Skeletal muscle tissue (tissue), 3 donors: ENCODE measurements at regions not wholly inside any gene's neighbourhood (a gene's known extent, or its start where the extent isn't known, plus 50 kb on each side); places are given as distances from the start of the nearest gene placed in this dataset.
"Not testable (repeated sequence)": the region's sequence is repeated elsewhere in the genome, so short reads cannot be mapped to it uniquely, and the experiment has no call there.

Source experiments
- H3K27ac ChIP-seq: one replicate; pipeline ENCODE4 v1.7.0; 2013; ENCODE audit warnings: mild to moderate bottlenecking, low read depth, low read length, inconsistent platforms
- H3K27me3 ChIP-seq, 3 donors: one replicate each; pipeline ENCODE4 v1.7.0; 2013; ENCODE audit warnings: low read length in 3 of 3; ENCODE audit not compliant: control insufficient read depth in 3 of 3, insufficient read depth in 3 of 3
- H3K36me3 ChIP-seq, 3 donors: one replicate each; pipeline ENCODE4 v1.7.0; 2013; ENCODE audit warnings: low read length in 3 of 3; ENCODE audit not compliant: control insufficient read depth in 3 of 3, insufficient read depth in 3 of 3
- H3K4me1 ChIP-seq, 3 donors: one replicate each; pipeline ENCODE4 v1.7.0; 2013; ENCODE audit warnings: low read length in 3 of 3, mild to moderate bottlenecking in 3 of 3; ENCODE audit not compliant: control insufficient read depth in 3 of 3, insufficient read depth in 3 of 3
- H3K4me3 ChIP-seq, 3 donors: one replicate each; pipeline ENCODE4 v1.7.0; 2013; ENCODE audit warnings: low read length in 3 of 3
- H3K9ac ChIP-seq, 3 donors: one replicate each; pipeline ENCODE4 v1.7.0; 2013; ENCODE audit warnings: low read length in 3 of 3, mild to moderate bottlenecking in 3 of 3, moderate library complexity in 2 of 3, low read depth in 1 of 3
- H3K9me3 ChIP-seq, 3 donors: one replicate each; pipeline ENCODE4 v1.7.0; 2013; ENCODE audit warnings: low read length in 3 of 3; ENCODE audit not compliant: control insufficient read depth in 3 of 3
- donor health status: Osteomylitis.

GRCh38 chrX:138996268-138996667, 284.8 kb upstream of the FGF13 start:
- H3K4me3 ChIP-seq, result no peak overlapping the region
- H3K27ac ChIP-seq, result no peak overlapping the region
- no peaks in the 10 kb centered on the region for H3K27me3 ChIP-seq
- H3K9ac ChIP-seq, result no peak overlapping the region
- H3K36me3 ChIP-seq, result no peaks in the 10 kb centered on the region
- no peaks in the 10 kb centered on the region for H3K9me3 ChIP-seq
- H3K4me1 ChIP-seq, result no peaks in the 10 kb centered on the region

GRCh38 chrX:138995458-138995857, 283.9 kb upstream of the FGF13 start:
- Histone ChIP-seq H3K4me1 (no peaks in the 10 kb centered on the region), H3K9me3 (no peaks in the 10 kb centered on the region), H3K36me3 (no peaks in the 10 kb centered on the region), H3K9ac (no peak overlapping the region), H3K27me3 (no peaks in the 10 kb centered on the region), H3K27ac (no peak overlapping the region), H3K4me3 (no peak overlapping the region)

GRCh38 chrX:138990425-138990824, 278.9 kb upstream of the FGF13 start:
- not testable (repeated sequence) for H3K9me3 ChIP-seq, H3K36me3 ChIP-seq, H3K4me3 ChIP-seq, H3K27ac ChIP-seq, H3K9ac ChIP-seq, H3K4me1 ChIP-seq, H3K27me3 ChIP-seq

- Histone ChIP-seq H3K27me3 (no peaks in the 10 kb centered on the region), H3K27ac (no peak overlapping the region), H3K36me3 (no peaks in the 10 kb centered on the region), H3K9ac (no peak overlapping the region), H3K4me1 (peaks cover 0 to 2% (median 0%) of the 10 kb centered on the region in 3 donors), H3K4me3 (no peak overlapping the region), H3K9me3 (no peaks in the 10 kb centered on the region)
Measured at GRCh38 chrX:138986866-138987265, 275.3 kb upstream of the FGF13 start.

GRCh38 chrX:138986235-138986634, 274.7 kb upstream of the FGF13 start:
- Histone ChIP-seq H3K4me1 (peaks cover 0 to 2% (median 0%) of the 10 kb centered on the region in 3 donors), H3K27me3 (no peaks in the 10 kb centered on the region), H3K36me3 (no peaks in the 10 kb centered on the region), H3K4me3 (no peak overlapping the region), H3K9me3 (no peaks in the 10 kb centered on the region), H3K27ac (no peak overlapping the region), H3K9ac (no peak overlapping the region)

GRCh38 chrX:138982365-138982764, 270.8 kb upstream of the FGF13 start:
- H3K27me3 ChIP-seq, result no peaks in the 10 kb centered on the region
- H3K9ac ChIP-seq, result no peak overlapping the region
- H3K9me3 ChIP-seq, result no peaks in the 10 kb centered on the region
- H3K36me3 ChIP-seq, result no peaks in the 10 kb centered on the region
- no peak overlapping the region for H3K4me3 ChIP-seq
- no peak overlapping the region for H3K27ac ChIP-seq
- H3K4me1 ChIP-seq, result peaks cover 0 to 2% (median 0%) of the 10 kb centered on the region in 3 donors

GRCh38 chrX:138964501-138964900, 253.0 kb upstream of the FGF13 start:
- H3K36me3 ChIP-seq, result no peaks in the 10 kb centered on the region
- H3K9me3 ChIP-seq, result no peaks in the 10 kb centered on the region
- no peaks in the 10 kb centered on the region for H3K4me1 ChIP-seq
- H3K27ac ChIP-seq, result no peak overlapping the region
- no peak overlapping the region for H3K9ac ChIP-seq
- no peak overlapping the region for H3K4me3 ChIP-seq
- no peaks in the 10 kb centered on the region for H3K27me3 ChIP-seq

- not testable (repeated sequence) for H3K4me1 ChIP-seq, H3K27me3 ChIP-seq, H3K36me3 ChIP-seq, H3K27ac ChIP-seq, H3K9ac ChIP-seq, H3K4me3 ChIP-seq, H3K9me3 ChIP-seq
Measured at GRCh38 chrX:138962419-138962818, 250.9 kb upstream of the FGF13 start.

- Histone ChIP-seq H3K36me3 (no peaks in the 10 kb centered on the region), H3K27ac (no peak overlapping the region), H3K9ac (no peak overlapping the region), H3K4me3 (no peak overlapping the region), H3K27me3 (no peaks in the 10 kb centered on the region), H3K9me3 (no peaks in the 10 kb centered on the region), H3K4me1 (no peaks in the 10 kb centered on the region)
Measured at GRCh38 chrX:138954976-138955375, 243.5 kb upstream of the FGF13 start.

- Histone ChIP-seq H3K27me3 (peaks cover 0 to 3% (median 0%) of the 10 kb centered on the region in 3 donors), H3K36me3 (no peaks in the 10 kb centered on the region), H3K27ac (no peak overlapping the region), H3K4me3 (no peak overlapping the region), H3K4me1 (no peaks in the 10 kb centered on the region), H3K9ac (no peak overlapping the region), H3K9me3 (no peaks in the 10 kb centered on the region)
Measured at GRCh38 chrX:138946926-138947325, 235.4 kb upstream of the FGF13 start.

GRCh38 chrX:138945219-138945618, 233.7 kb upstream of the FGF13 start:
- H3K4me3 ChIP-seq, result no peak overlapping the region
- no peaks in the 10 kb centered on the region for H3K9me3 ChIP-seq
- no peak overlapping the region for H3K9ac ChIP-seq
- H3K36me3 ChIP-seq, result no peaks in the 10 kb centered on the region
- H3K4me1 ChIP-seq, result no peaks in the 10 kb centered on the region
- H3K27me3 ChIP-seq, result peaks cover 0 to 3% (median 0%) of the 10 kb centered on the region in 3 donors
- H3K27ac ChIP-seq, result no peak overlapping the region
